NCI-H748 (cell line): ENCODE measurements at regions not wholly inside any gene's neighbourhood (a gene's known extent, or its start where the extent isn't known, plus 50 kb on each side); places are given as distances from the start of the nearest gene placed in this dataset.

Experiments used
- DNase-seq: peaks from one replicate; lab custom pipeline; 2025; ENCODE audit not compliant: unreplicated experiment; lab: John Stamatoyannopoulos, UW

- no peak for DNase-seq
These were observed 436.0 kb upstream of the ARGLU1 start for GRCh38 chr13:107003911-107004310.

- no peak for DNase-seq
These were observed 430.7 kb upstream of the ARGLU1 start for GRCh38 chr13:106998664-106999063.

- DNase-seq, result no peak
These were observed 429.8 kb upstream of the ARGLU1 start for GRCh38 chr13:106997696-106998095.

GRCh38 chr13:106996867-106997618 is 429.1 kb upstream of the ARGLU1 start:
- no peak for DNase-seq

- no peak for DNase-seq
These were observed 422.7 kb upstream of the ARGLU1 start for GRCh38 chr13:106990594-106990993.

GRCh38 chr13:106989876-106990275 is 421.9 kb upstream of the ARGLU1 start:
- no peak for DNase-seq

- no peak for DNase-seq
These were observed 419.5 kb upstream of the ARGLU1 start for GRCh38 chr13:106987427-106987785.

- DNase-seq, result no peak
These were observed 418.9 kb upstream of the ARGLU1 start for GRCh38 chr13:106986687-106987426.

GRCh38 chr13:106986033-106986484 is 418.1 kb upstream of the ARGLU1 start:
- no peak for DNase-seq

- DNase-seq, result no peak
These were observed 417.5 kb upstream of the ARGLU1 start for GRCh38 chr13:106985481-106985880.

- no peak for DNase-seq
These were observed 413.1 kb upstream of the ARGLU1 start for GRCh38 chr13:106981051-106981450.

GRCh38 chr13:106967391-106967790 is 399.5 kb upstream of the ARGLU1 start:
- no peak for DNase-seq

- no peak for DNase-seq
These were observed 395.2 kb upstream of the ARGLU1 start for GRCh38 chr13:106963151-106963550.

GRCh38 chr13:106961651-106962050 is 393.7 kb upstream of the ARGLU1 start:
- DNase-seq, result no peak

- DNase-seq, result no peak
These were observed 393.3 kb upstream of the ARGLU1 start for GRCh38 chr13:106961216-106961615.

- DNase-seq, result no peak
These were observed 390.7 kb upstream of the ARGLU1 start for GRCh38 chr13:106958621-106959048.

GRCh38 chr13:106942563-106942962 is 374.6 kb upstream of the ARGLU1 start:
- DNase-seq, result no peak

GRCh38 chr13:106941779-106942178 is 373.8 kb upstream of the ARGLU1 start:
- DNase-seq, result no peak

GRCh38 chr13:106927421-106927820 is 359.5 kb upstream of the ARGLU1 start:
- no peak for DNase-seq

- no peak for DNase-seq
These were observed 354.4 kb upstream of the ARGLU1 start for GRCh38 chr13:106922384-106922783.

GRCh38 chr13:106919638-106920037 is 351.7 kb upstream of the ARGLU1 start:
- DNase-seq, result no peak

GRCh38 chr13:106919133-106919532 is 351.2 kb upstream of the ARGLU1 start:
- DNase-seq, result no peak

GRCh38 chr13:106918557-106918860 is 350.6 kb upstream of the ARGLU1 start:
- DNase-seq, result no peak
